A549 (cell line): ENCODE measurements at regions not wholly inside any gene's neighbourhood (a gene's known extent, or its start where the extent isn't known, plus 50 kb on each side); places are given as distances from the start of the nearest gene placed in this dataset.

ENCODE experiments used
- ATAC-seq, 2 experiments: fragments of 200-7000 bp in 1 of 2; fragments of >200 bp in 1 of 2; cut with Nextera tagmentation in 1 of 2; cut with Tn5 transposase in 1 of 2; 3 replicates each; pipeline versions ENCODE4 v1.8.0 to v1.9.1; 2018 to 2020; ENCODE audit warnings: mild to moderate bottlenecking in 1 of 2, moderate library complexity in 1 of 2
- CTCF ChIA-PET: fragments of 300-600 bp; sonication (Branson Sonifier 250); formaldehyde crosslinking; extraction: SDS; loops from one replicate; lab custom pipeline; 2021; ENCODE audit warnings: antibody characterized with exemption, inconsistent platforms; lab: Yijun Ruan, JAX
- POLR2A ChIA-PET: fragments of 350-600 bp; formaldehyde crosslinking; extraction: SDS; loops from one replicate; lab custom pipeline; 2021; ENCODE audit warnings: antibody characterized with exemption, inconsistent platforms; lab: Yijun Ruan, JAX
- DNase-seq, 2 experiments: peaks; one replicate each; pipeline versions ENCODE4 v3.0.0 to v3.0.0-alpha.2; 2011 to 2016; ENCODE audit warnings: low read depth in 1 of 2, low spot score in 1 of 2
- FAIRE-seq: peaks from 2 replicates; lab custom pipeline; 2011; peaks lifted over from hg19 to GRCh38; lab: Jason Lieb, UNC
- H3K27ac ChIP-seq, 2 experiments: fragments of >200 bp; sonication (Bioruptor Twin); formaldehyde crosslinking; 3 replicates each; pipeline ENCODE4 v1.5.1; 2016 to 2017
- H3K4me1 ChIP-seq: fragments of >200 bp; sonication (Bioruptor Twin); formaldehyde crosslinking; 3 replicates; pipeline ENCODE4 v1.6.1; 2016
- H3K4me2 ChIP-seq: fragments of >200 bp; sonication (Bioruptor Twin); formaldehyde crosslinking; 3 replicates; pipeline ENCODE4 v1.6.1; 2016
- H3K4me3 ChIP-seq: fragments of >200 bp; sonication (Bioruptor Twin); formaldehyde crosslinking; 3 replicates; pipeline ENCODE4 v1.5.1; 2016
- H3K9me3 ChIP-seq: fragments of >200 bp; sonication (Bioruptor Twin); formaldehyde crosslinking; 3 replicates; pipeline ENCODE4 v1.6.1; 2016
- CBX2 ChIP-seq: fragments of 200-600 bp; sonication (generic); IDR thresholded peaks from 2 replicates; pipeline ENCODE4 v1.6.1; 2016; ENCODE audit warnings: low read depth, mild to moderate bottlenecking, borderline replicate concordance
- FOSB ChIP-seq: fragments of 250-450 bp; sonication (Bioruptor Pico); IDR thresholded peaks from 2 replicates; pipeline ENCODE4 v1.5.0; 2020; ENCODE audit warnings: mild to moderate bottlenecking, moderate library complexity
- HES2 ChIP-seq: fragments of >200 bp; sonication (Bioruptor Twin); formaldehyde crosslinking; IDR thresholded peaks from 2 replicates; pipeline ENCODE4 v1.6.1; 2016
- HEYL ChIP-seq: fragments of 250-450 bp; sonication (Bioruptor Pico); IDR thresholded peaks from 2 replicates; pipeline ENCODE4 v1.8.0; 2021; ENCODE audit warnings: mild to moderate bottlenecking, moderate library complexity
- HOXA7 ChIP-seq: fragments of 250-450 bp; sonication (Bioruptor Pico); IDR thresholded peaks from 2 replicates; pipeline ENCODE4 v1.5.0; 2020; ENCODE audit warnings: mild to moderate bottlenecking, moderate library complexity
- HOXB5 ChIP-seq: fragments of 250-450 bp; sonication (Bioruptor Pico); IDR thresholded peaks from 2 replicates; pipeline ENCODE4 v1.5.0; 2020; ENCODE audit warnings: mild to moderate bottlenecking, moderate library complexity
- MAZ ChIP-seq: fragments of 150-350 bp; IDR thresholded peaks from 2 replicates; pipeline ENCODE4 v1.6.1; 2014; ENCODE audit warnings: antibody characterized with exemption, low read depth, low read length, borderline replicate concordance
- MYC ChIP-seq: IDR thresholded peaks from 2 replicates; pipeline ENCODE4 v1.6.1; 2012; ENCODE audit warnings: mild to moderate bottlenecking, inconsistent platforms, low read length, improper control_type of control experiment, borderline replicate concordance
- NPAS2 ChIP-seq: fragments of 250-450 bp; sonication (Bioruptor Pico); IDR thresholded peaks from 2 replicates; pipeline ENCODE4 v1.8.0; 2022; ENCODE audit warnings: mild to moderate bottlenecking, moderate library complexity, borderline replicate concordance
- PHF8 ChIP-seq: fragments of 200-600 bp; sonication (generic); IDR thresholded peaks from 2 replicates; pipeline ENCODE4 v1.6.1; 2016; ENCODE audit warnings: low read depth, mild to moderate bottlenecking, antibody characterized with exemption, moderate library complexity, borderline replicate concordance
- RAD21 ChIP-seq, 2 experiments: fragments of >200 bp in 1 of 2; sonication (Bioruptor Twin) in 1 of 2; formaldehyde crosslinking in 1 of 2; IDR thresholded peaks in 1 of 2; conservative IDR thresholded peaks in 1 of 2; 2 replicates in 1 of 2; 3 replicates in 1 of 2; pipeline ENCODE4 v1.6.1; 2012 to 2018; ENCODE audit warnings: inconsistent platforms in 1 of 2
- REST ChIP-seq: fragments of 200-600 bp; sonication (generic); IDR thresholded peaks from 2 replicates; pipeline ENCODE4 v1.6.1; 2016; ENCODE audit warnings: antibody characterized with exemption, mild to moderate bottlenecking, moderate library complexity
- ZC3H11A ChIP-seq: fragments of 450-650 bp; IDR thresholded peaks from 2 replicates; pipeline ENCODE4 v1.6.1; 2014; ENCODE audit warnings: antibody characterized with exemption, mild to moderate bottlenecking
- ZSCAN20 ChIP-seq: fragments of 250-450 bp; sonication (Bioruptor Pico); IDR thresholded peaks from 2 replicates; pipeline ENCODE4 v1.8.0; 2022; ENCODE audit warnings: mild to moderate bottlenecking, moderate library complexity
- WGBS: methylation state at CpG from one replicate; pipeline ENCODE4 v1.1.6; 2017; ENCODE audit errors: missing lambda C conversion rate; 5-methylcytosine and 5-hydroxymethylcytosine counted together
- TF ChIP-seq, protein P1 (sequence below): IDR thresholded peaks from 2 replicates; pipeline ENCODE4 v1.6.1; 2012; ENCODE audit warnings: low read depth, borderline replicate concordance
- TF ChIP-seq, protein P2 (sequence below): fragments of >200 bp; sonication (Bioruptor Twin); formaldehyde crosslinking; IDR thresholded peaks from 3 replicates; pipeline ENCODE4 v1.6.1; 2016
- TF ChIP-seq, protein P3 (sequence below): fragments of 450-650 bp; IDR thresholded peaks from 2 replicates; pipeline ENCODE4 v1.6.1; 2014; ENCODE audit warnings: antibody characterized with exemption
- TF ChIP-seq, protein P4 (sequence below): IDR thresholded peaks from 2 replicates; pipeline ENCODE4 v1.6.1; 2012

- 86% methylated on average over 2 of the region's 2 CpGs for WGBS
- Histone ChIP-seq H3K4me3 (no peak overlapping the region), H3K9me3 (no peaks in the 10 kb centered on the region), H3K4me1 (peaks cover 11% of the 10 kb centered on the region), H3K27ac (no peak overlapping the region), H3K4me2 (no peak overlapping the region)
- DNase-seq, result no peak
- ChIA-PET POLR2A (no interaction called here), CTCF (interaction anchor here (0.7 to 2.2 kb wide), 2 partner anchors 15 to 789 kb away, joined by 3 to 6 read pairs; no protein-coding TSS in a partner anchor)
- TF ChIP-seq, protein P1, sequence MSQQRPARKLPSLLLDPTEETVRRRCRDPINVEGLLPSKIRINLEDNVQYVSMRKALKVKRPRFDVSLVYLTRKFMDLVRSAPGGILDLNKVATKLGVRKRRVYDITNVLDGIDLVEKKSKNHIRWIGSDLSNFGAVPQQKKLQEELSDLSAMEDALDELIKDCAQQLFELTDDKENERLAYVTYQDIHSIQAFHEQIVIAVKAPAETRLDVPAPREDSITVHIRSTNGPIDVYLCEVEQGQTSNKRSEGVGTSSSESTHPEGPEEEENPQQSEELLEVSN, result no peak
- TF ChIP-seq, protein P2, sequence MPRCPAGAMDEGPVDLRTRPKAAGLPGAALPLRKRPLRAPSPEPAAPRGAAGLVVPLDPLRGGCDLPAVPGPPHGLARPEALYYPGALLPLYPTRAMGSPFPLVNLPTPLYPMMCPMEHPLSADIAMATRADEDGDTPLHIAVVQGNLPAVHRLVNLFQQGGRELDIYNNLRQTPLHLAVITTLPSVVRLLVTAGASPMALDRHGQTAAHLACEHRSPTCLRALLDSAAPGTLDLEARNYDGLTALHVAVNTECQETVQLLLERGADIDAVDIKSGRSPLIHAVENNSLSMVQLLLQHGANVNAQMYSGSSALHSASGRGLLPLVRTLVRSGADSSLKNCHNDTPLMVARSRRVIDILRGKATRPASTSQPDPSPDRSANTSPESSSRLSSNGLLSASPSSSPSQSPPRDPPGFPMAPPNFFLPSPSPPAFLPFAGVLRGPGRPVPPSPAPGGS, result no peak
- no peak for TF ChIP-seq FOSB (CRISPR knock-in tag)
- no peak for TF ChIP-seq MYC
- TF ChIP-seq ZSCAN20 (CRISPR knock-in tag), result no peak
- no peak for TF ChIP-seq ZC3H11A
- TF ChIP-seq HOXB5 (CRISPR knock-in tag), result no peak
- no peak for TF ChIP-seq CBX2
- no peak for TF ChIP-seq HES2
- no peak for TF ChIP-seq PHF8
- no peak for TF ChIP-seq HEYL (CRISPR knock-in tag)
- TF ChIP-seq REST, result no peak
- no peak for ATAC-seq
- no peak for FAIRE-seq
Observed at GRCh38 chr5:159566832-159567231, 236.5 kb upstream of the IL12B start.

DNA sequence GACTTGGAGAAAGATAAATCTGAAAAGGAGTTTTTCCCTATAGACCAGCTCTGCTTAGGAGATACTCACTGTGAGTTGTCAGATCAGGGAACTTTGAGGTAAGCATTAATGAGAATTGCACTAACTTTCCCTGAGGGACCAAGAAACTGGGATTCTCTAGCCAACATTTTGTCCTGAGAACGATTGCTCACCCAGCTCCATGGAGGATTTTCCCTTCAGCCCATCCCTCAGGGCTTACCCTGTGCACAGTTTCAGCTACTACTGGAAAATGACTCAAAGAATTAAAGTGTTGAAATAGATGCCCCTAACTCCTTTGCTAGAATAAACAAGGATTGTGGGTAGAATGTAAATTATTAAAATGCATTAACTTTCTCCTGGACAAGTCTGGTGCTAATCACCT lies 237.2 kb upstream of the IL12B start:
- H3K4me3 ChIP-seq, result no peak overlapping the region
- no peak for DNase-seq
- 63% methylated on average over 1 of the region's 1 CpG for WGBS
- H3K4me2 ChIP-seq, result no peak overlapping the region
- no peak for ATAC-seq
- ChIA-PET CTCF (interaction anchor here (0.7 to 2.2 kb wide), 5 partner anchors 7 to 789 kb away, joined by 3 to 6 read pairs (median 3); no protein-coding TSS in a partner anchor), POLR2A (no interaction called here)
- H3K27ac ChIP-seq, result no peak overlapping the region
- TF ChIP-seq MAZ, result no peak
- TF ChIP-seq HOXA7, result no peak
- no peak for TF ChIP-seq RAD21 (conservative IDR thresholded peaks at IDR 0.05 in 1 of 2, IDR thresholded peaks at IDR 0.05 in 1 of 2)
- TF ChIP-seq, protein P3, sequence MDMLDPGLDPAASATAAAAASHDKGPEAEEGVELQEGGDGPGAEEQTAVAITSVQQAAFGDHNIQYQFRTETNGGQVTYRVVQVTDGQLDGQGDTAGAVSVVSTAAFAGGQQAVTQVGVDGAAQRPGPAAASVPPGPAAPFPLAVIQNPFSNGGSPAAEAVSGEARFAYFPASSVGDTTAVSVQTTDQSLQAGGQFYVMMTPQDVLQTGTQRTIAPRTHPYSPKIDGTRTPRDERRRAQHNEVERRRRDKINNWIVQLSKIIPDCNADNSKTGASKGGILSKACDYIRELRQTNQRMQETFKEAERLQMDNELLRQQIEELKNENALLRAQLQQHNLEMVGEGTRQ, result no peak
- no peak for TF ChIP-seq FOSB (CRISPR knock-in tag)
- no peak for TF ChIP-seq HOXB5 (CRISPR knock-in tag)
- TF ChIP-seq NPAS2, result no peak
- TF ChIP-seq, protein P4, sequence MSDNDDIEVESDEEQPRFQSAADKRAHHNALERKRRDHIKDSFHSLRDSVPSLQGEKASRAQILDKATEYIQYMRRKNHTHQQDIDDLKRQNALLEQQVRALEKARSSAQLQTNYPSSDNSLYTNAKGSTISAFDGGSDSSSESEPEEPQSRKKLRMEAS, result no peak
- no peak for TF ChIP-seq PHF8
- no peaks in the 10 kb centered on the region for H3K9me3 ChIP-seq
- peaks cover 17% of the 10 kb centered on the region for H3K4me1 ChIP-seq
- FAIRE-seq, result no peak
